Left colon (tissue), 2 donors: ENCODE measurements at regions not wholly inside any gene's neighbourhood (a gene's known extent, or its start where the extent isn't known, plus 50 kb on each side); places are given as distances from the start of the nearest gene placed in this dataset.

ENCODE experiments used
- ATAC-seq: fragments of 200-7000 bp; cut with Tn5 transposase; one replicate; pipeline ENCODE4 v1.9.1; 2020; ENCODE audit warnings: mild to moderate bottlenecking, moderate library complexity
- DNase-seq, 2 donors: peaks; one replicate each; pipeline ENCODE4 v3.0.0-alpha.2; 2020
- intact Hi-C, 2 donors: fragments of 100-400 bp; cut with DNase I in 1 of 2; cut with micrococcal nuclease in 1 of 2; formaldehyde crosslinking; loops; one replicate each; pipeline versions ENCODE4 v1.11.2 to v1.14.0; 2022; cut with DNase I, micrococcal nuclease
- donor health status: DM: no; HTN: no; CAD: no.
- donor health status: DM: yes; HTN: yes; CAD: no.

GRCh38 chr22:49090061-49090852, 737.4 kb downstream of the BRD1 start:
- intact Hi-C loops, result no loop called here

GRCh38 chr22:49088801-49089791, 738.6 kb downstream of the BRD1 start:
- DNase-seq (no peak), ATAC-seq (no peak)
- intact Hi-C loops, result no loop called here

More at GRCh38 chr22:49090061-49090852, 737.4 kb downstream of the BRD1 start:
- no peak for DNase-seq
- no peak for ATAC-seq

GRCh38 chr22:49087716-49088601, 739.7 kb downstream of the BRD1 start:
- DNase-seq, result no peak
- intact Hi-C loops, result no loop called here

GRCh38 chr22:49087198-49087597, 740.5 kb downstream of the BRD1 start:
- DNase-seq, result no peak
- no peak for ATAC-seq
- intact Hi-C loops, result no loop called here

More at GRCh38 chr22:49087716-49088601, 739.7 kb downstream of the BRD1 start:
- ATAC-seq, result no peak

- intact Hi-C loops, result no loop called here
- DNase-seq, result no peak
- no peak for ATAC-seq
Observed at GRCh38 chr22:49086606-49087157, 741.0 kb downstream of the BRD1 start.

- intact Hi-C loops, result no loop called here
- DNase-seq, result no peak
- ATAC-seq, result no peak
Observed at GRCh38 chr22:49086181-49086580, 741.5 kb downstream of the BRD1 start.

- intact Hi-C loops, result no loop called here
- ATAC-seq (no peak), DNase-seq (no peak)
Observed at GRCh38 chr22:49084206-49084605, 743.5 kb downstream of the BRD1 start.

- no peak for ATAC-seq
- intact Hi-C loops, result no loop called here
Observed at GRCh38 chr22:49083607-49084006, 744.1 kb downstream of the BRD1 start.

GRCh38 chr22:49082451-49082850, 745.2 kb downstream of the BRD1 start:
- ATAC-seq (no peak), DNase-seq (no peak)
- intact Hi-C loops, result no loop called here

More at GRCh38 chr22:49083607-49084006, 744.1 kb downstream of the BRD1 start:
- DNase-seq, result no peak

GRCh38 chr22:49081926-49082325, 745.7 kb downstream of the BRD1 start:
- intact Hi-C loops, result no loop called here
- DNase-seq (no peak), ATAC-seq (no peak)

GRCh38 chr22:49081261-49081666, 746.4 kb downstream of the BRD1 start:
- ATAC-seq, result no peak
- intact Hi-C loops, result no loop called here
- DNase-seq, result no peak

- ATAC-seq, result no peak
Observed at GRCh38 chr22:49080631-49081030, 747.0 kb downstream of the BRD1 start.

GRCh38 chr22:49079743-49080500, 747.8 kb downstream of the BRD1 start:
- intact Hi-C loops, result no loop called here
- ATAC-seq (no peak), DNase-seq (no peak)

More at GRCh38 chr22:49080631-49081030, 747.0 kb downstream of the BRD1 start:
- no peak for DNase-seq
- intact Hi-C loops, result no loop called here

GRCh38 chr22:49079027-49079725, 748.5 kb downstream of the BRD1 start:
- ATAC-seq (no peak), DNase-seq (no peak)
- intact Hi-C loops, result no loop called here

- DNase-seq (no peak), ATAC-seq (no peak)
- intact Hi-C loops, result no loop called here
Observed at GRCh38 chr22:49078076-49078710, 749.5 kb downstream of the BRD1 start.

GRCh38 chr22:49077586-49077985, 750.1 kb downstream of the BRD1 start:
- intact Hi-C loops, result no loop called here
- DNase-seq (no peak), ATAC-seq (no peak)

- intact Hi-C loops, result no loop called here
- ATAC-seq (no peak), DNase-seq (no peak)
Observed at GRCh38 chr22:49077036-49077393, 750.7 kb downstream of the BRD1 start.
